ENCODE measurements at regions not wholly inside any gene's neighbourhood (a gene's known extent, or its start where the extent isn't known, plus 50 kb on each side); places are given as distances from the start of the nearest gene placed in this dataset.

DNA sequence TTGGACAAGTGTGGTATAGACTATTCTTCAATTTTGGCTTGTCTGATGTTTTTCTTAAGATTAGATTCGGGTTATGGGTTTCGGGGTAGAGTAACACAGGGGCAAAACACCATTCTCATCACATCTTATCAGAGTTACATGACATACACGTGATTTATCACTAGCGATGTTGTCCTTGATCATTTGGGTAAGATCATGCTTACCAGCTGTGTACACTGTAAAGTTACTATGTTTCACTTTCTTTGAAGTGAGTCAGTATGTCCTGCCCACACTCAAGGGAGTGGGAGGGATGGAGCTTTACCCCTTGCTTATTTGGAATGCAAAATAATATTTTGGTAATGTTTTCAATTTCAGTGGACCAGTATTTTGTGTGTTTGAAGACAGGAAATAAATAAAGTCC is 101.8 kb upstream of the TAF11L2 start:
- TF ChIP-seq CTCF (conservative IDR thresholded peaks at IDR 0.05; ENCODE audit: low read depth in 2 of 2) = no peak
- no peak for TF ChIP-seq POLR2AphosphoS5 (IDR thresholded peaks at IDR 0.05; ENCODE audit: low read depth)
- TF ChIP-seq EZH2 (IDR thresholded peaks at IDR 0.05; ENCODE audit: low read depth, unreplicated experiment) = no peak
- no peak for TF ChIP-seq EZH2phosphoT487 (IDR thresholded peaks at IDR 0.05; ENCODE audit: unreplicated experiment)
- no peak for TF ChIP-seq ETS1 (IDR thresholded peaks at IDR 0.05)
- no peak for TF ChIP-seq STAT1 (IDR thresholded peaks at IDR 0.05; ENCODE audit: unreplicated experiment)
- TF ChIP-seq REST (IDR thresholded peaks at IDR 0.05; ENCODE audit: unreplicated experiment) = no peak
- no peak for TF ChIP-seq CREB1 (CRISPR knock-in tag; IDR thresholded peaks at IDR 0.05; ENCODE audit: low read depth)
- TF ChIP-seq JUNB (IDR thresholded peaks at IDR 0.05; ENCODE audit: unreplicated experiment) = no peak
- no peak for TF ChIP-seq ZNF331 (CRISPR knock-in tag; IDR thresholded peaks at IDR 0.05; ENCODE audit: low read depth)
- TF ChIP-seq ZNF462 (CRISPR knock-in tag; IDR thresholded peaks at IDR 0.05) = no peak
- no peak for TF ChIP-seq ZNF114 (CRISPR knock-in tag; IDR thresholded peaks at IDR 0.05)
- no peak for TF ChIP-seq NANOG (IDR thresholded peaks at IDR 0.05; ENCODE audit: borderline replicate concordance)

Measured in GM23338 (cell line).